ENCODE measurements at regions not wholly inside any gene's neighbourhood (a gene's known extent, or its start where the extent isn't known, plus 50 kb on each side); places are given as distances from the start of the nearest gene placed in this dataset.
"Not testable (repeated sequence)": the region's sequence is repeated elsewhere in the genome, so short reads cannot be mapped to it uniquely, and the experiment has no call there.

- Histone ChIP-seq H3K27me3 (replicated peaks in 1 of 7) (no peaks in the 10 kb centered on the region), H3K9me3 (peaks cover 0 to 20% (median 8%) of the 10 kb centered on the region in 8 donors), H3K4me1 (no peaks in the 10 kb centered on the region), H3K27ac (no peak overlapping the region), H3K4me3 (no peak overlapping the region), H3K36me3 (no peaks in the 10 kb centered on the region)
- no peak for DNase-seq
- intact Hi-C loops (cut with DNase I; ENCODE audit: low total_unique reads) = no loop called here
- TF ChIP-seq CTCF (IDR thresholded peaks at IDR 0.05 in 8 of 11, conservative IDR thresholded peaks at IDR 0.05 in 3 of 11) = no peak
- TF ChIP-seq POLR2A (IDR thresholded peaks at IDR 0.05) = no peak
- no peak for TF ChIP-seq POLR2AphosphoS5 (IDR thresholded peaks at IDR 0.05)
- WGBS, 5 donors = 81 to 92% (median 88%) methylated on average over 6 of the region's 6 CpGs
Measured at GRCh38 chr16:59964232-59964924, 1230.3 kb upstream of the GOT2 start.

GRCh38 chr16:59959311-59959710 is 1225.2 kb upstream of the GOT2 start:
- DNase-seq = no peak
- H3K4me1 ChIP-seq = no peaks in the 10 kb centered on the region
- no peak for TF ChIP-seq CTCF (IDR thresholded peaks at IDR 0.05 in 8 of 11, conservative IDR thresholded peaks at IDR 0.05 in 3 of 11)
- no peak for TF ChIP-seq POLR2A (IDR thresholded peaks at IDR 0.05)
- no peak for TF ChIP-seq POLR2AphosphoS5 (IDR thresholded peaks at IDR 0.05)
- H3K4me3 ChIP-seq = no peak overlapping the region
- peaks cover 0 to 18% (median 9%) of the 10 kb centered on the region in 8 donors for H3K9me3 ChIP-seq
- H3K27ac ChIP-seq = no peak overlapping the region
- H3K27me3 ChIP-seq (replicated peaks in 1 of 7) = no peaks in the 10 kb centered on the region
- intact Hi-C loops (cut with DNase I; ENCODE audit: low total_unique reads) = no loop called here
- no peaks in the 10 kb centered on the region for H3K36me3 ChIP-seq
- 74 to 92% (median 79%) methylated on average over 3 of the region's 3 CpGs for WGBS, 5 donors

GRCh38 chr16:59950431-59950830 is 1216.3 kb upstream of the GOT2 start:
- Histone ChIP-seq H3K36me3 (no peaks in the 10 kb centered on the region), H3K4me1 (no peaks in the 10 kb centered on the region), H3K27ac (no peak overlapping the region), H3K4me3 (no peak overlapping the region), H3K27me3 (replicated peaks in 1 of 7) (no peaks in the 10 kb centered on the region), H3K9me3 (peaks cover 0 to 19% (median 6%) of the 10 kb centered on the region in 8 donors)
- TF ChIP-seq POLR2AphosphoS5 (IDR thresholded peaks at IDR 0.05) (no peak), POLR2A (IDR thresholded peaks at IDR 0.05) (no peak), CTCF (IDR thresholded peaks at IDR 0.05 in 8 of 11, conservative IDR thresholded peaks at IDR 0.05 in 3 of 11) (no peak)
- WGBS, 5 donors = 79 to 90% (median 82%) methylated on average over 2 of the region's 2 CpGs
- no peak for DNase-seq
- intact Hi-C loops (cut with DNase I; ENCODE audit: low total_unique reads) = no loop called here

GRCh38 chr16:59944041-59944440 is 1209.9 kb upstream of the GOT2 start:
- H3K27me3 ChIP-seq (replicated peaks in 1 of 7); DNase-seq; H3K4me1 ChIP-seq; H3K27ac ChIP-seq; H3K4me3 ChIP-seq; intact Hi-C loops (cut with DNase I; ENCODE audit: low total_unique reads); H3K36me3 ChIP-seq: not testable (repeated sequence)
- 69 to 81% (median 71%) methylated on average over 5 of the region's 5 CpGs for WGBS, 5 donors
- peaks cover 0 to 22% (median 5%) of the 10 kb centered on the region in 8 donors for H3K9me3 ChIP-seq
